Body of pancreas (tissue), 4 donors: ENCODE measurements at regions not wholly inside any gene's neighbourhood (a gene's known extent, or its start where the extent isn't known, plus 50 kb on each side); places are given as distances from the start of the nearest gene placed in this dataset.

Experiments
- ATAC-seq: fragments of 150-250 bp; one replicate; pipeline ENCODE4 v1.9.1; 2016
- DNase-seq, 4 donors: peaks; one replicate each; pipeline ENCODE4 v3.0.0-alpha.2; 2019
- H3K27ac ChIP-seq, 4 donors: fragments of 200-600 bp; sonication (generic); 1 replicate in 3 of 4; 2 replicates in 1 of 4; pipeline versions ENCODE4 v1.5.1 to v1.6.1; 2016 to 2019; ENCODE audit warnings: mild to moderate bottlenecking in 1 of 4, mixed read lengths in 1 of 4, moderate library complexity in 1 of 4
- H3K27me3 ChIP-seq, 2 donors: fragments of 200-600 bp; sonication (generic); one replicate each; pipeline ENCODE4 v1.6.0; 2016; ENCODE audit warnings: mild to moderate bottlenecking in 1 of 2
- H3K36me3 ChIP-seq, 2 donors: fragments of 200-600 bp; sonication (generic); replicated peaks in 1 of 2; 2 replicates each; pipeline ENCODE4 v1.5.1; 2016; ENCODE audit warnings: low read depth in 2 of 2; ENCODE audit not compliant: insufficient read depth in 1 of 2
- H3K4me1 ChIP-seq: fragments of 200-600 bp; sonication (generic); one replicate; pipeline ENCODE4 v1.6.0; 2016
- H3K4me3 ChIP-seq, 2 donors: fragments of 200-600 bp; sonication (generic); 1 replicate in 1 of 2; 2 replicates in 1 of 2; pipeline ENCODE4 v1.5.1; 2016 to 2019
- H3K9me3 ChIP-seq, 3 donors: fragments of 200-600 bp; sonication (generic); 1 replicate in 2 of 3; 2 replicates in 1 of 3; pipeline ENCODE4 v1.5.1; 2016
- POLR2A ChIP-seq, 3 donors: fragments of 450-650 bp; IDR thresholded peaks; one replicate each; pipeline ENCODE4 v1.6.1; 2016; ENCODE audit warnings: antibody characterized with exemption in 3 of 3, mild to moderate bottlenecking in 2 of 3
- WGBS, 2 donors: methylation state at CpG; one replicate each; pipeline ENCODE4 v1.1.5; 2017; 5-methylcytosine and 5-hydroxymethylcytosine counted together
- intact Hi-C: fragments of 100-400 bp; cut with DNase I; formaldehyde crosslinking; loops from one replicate; pipeline ENCODE4 v1.15.1; 2023
- TF ChIP-seq, protein P1 (sequence below), 7 experiments: fragments of 450-650 bp in 4 of 7; fragments of 200-600 bp in 3 of 7; sonication (generic) in 3 of 7; IDR thresholded peaks; one replicate each; pipeline ENCODE4 v1.5.1; 2016 to 2019; ENCODE audit warnings: antibody characterized with exemption in 7 of 7

DNA sequence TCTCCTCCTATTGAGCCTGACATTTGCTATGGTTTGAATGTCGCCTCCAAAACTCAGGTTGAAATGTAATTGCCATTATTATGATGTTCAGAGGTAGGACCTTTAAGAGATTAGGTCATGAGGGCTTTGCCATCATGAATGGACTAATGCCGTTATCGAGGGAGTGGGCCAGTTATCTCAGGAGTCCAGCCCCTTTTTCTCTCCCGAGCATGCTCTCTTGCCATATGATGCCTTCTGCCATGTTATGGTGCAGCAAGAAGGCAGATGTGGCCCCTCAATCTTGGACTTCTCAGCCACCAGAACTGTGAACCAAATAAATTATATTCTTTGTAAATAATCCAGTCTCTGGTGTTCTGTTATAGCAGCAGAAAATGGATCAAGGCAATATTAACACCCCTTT lies 323.5 kb downstream of the RRAGC start:
- intact Hi-C loops, result no loop called here
- TF ChIP-seq, protein P1, sequence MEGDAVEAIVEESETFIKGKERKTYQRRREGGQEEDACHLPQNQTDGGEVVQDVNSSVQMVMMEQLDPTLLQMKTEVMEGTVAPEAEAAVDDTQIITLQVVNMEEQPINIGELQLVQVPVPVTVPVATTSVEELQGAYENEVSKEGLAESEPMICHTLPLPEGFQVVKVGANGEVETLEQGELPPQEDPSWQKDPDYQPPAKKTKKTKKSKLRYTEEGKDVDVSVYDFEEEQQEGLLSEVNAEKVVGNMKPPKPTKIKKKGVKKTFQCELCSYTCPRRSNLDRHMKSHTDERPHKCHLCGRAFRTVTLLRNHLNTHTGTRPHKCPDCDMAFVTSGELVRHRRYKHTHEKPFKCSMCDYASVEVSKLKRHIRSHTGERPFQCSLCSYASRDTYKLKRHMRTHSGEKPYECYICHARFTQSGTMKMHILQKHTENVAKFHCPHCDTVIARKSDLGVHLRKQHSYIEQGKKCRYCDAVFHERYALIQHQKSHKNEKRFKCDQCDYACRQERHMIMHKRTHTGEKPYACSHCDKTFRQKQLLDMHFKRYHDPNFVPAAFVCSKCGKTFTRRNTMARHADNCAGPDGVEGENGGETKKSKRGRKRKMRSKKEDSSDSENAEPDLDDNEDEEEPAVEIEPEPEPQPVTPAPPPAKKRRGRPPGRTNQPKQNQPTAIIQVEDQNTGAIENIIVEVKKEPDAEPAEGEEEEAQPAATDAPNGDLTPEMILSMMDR (IDR thresholded peaks at IDR 0.05), result no peak
- no peak for TF ChIP-seq POLR2A (IDR thresholded peaks at IDR 0.05)
- ATAC-seq, result no peak

GRCh38 chr1:38534473-38534823 lies 325.1 kb downstream of the RRAGC start:
- Histone ChIP-seq H3K4me1 (no peaks in the 10 kb centered on the region), H3K9me3 (no peaks in the 10 kb centered on the region), H3K27me3 (no peaks in the 10 kb centered on the region), H3K36me3 (no peaks in the 10 kb centered on the region), H3K4me3 (no peak overlapping the region), H3K27ac (no peak overlapping the region)
- ATAC-seq, result no peak
- intact Hi-C loops, result no loop called here
- TF ChIP-seq, protein P1 (IDR thresholded peaks at IDR 0.05), result no peak
- no peak for TF ChIP-seq POLR2A (IDR thresholded peaks at IDR 0.05)
- DNase-seq, result no peak
- WGBS, 2 donors, result 70 to 85% methylated on average over 7 of the region's 7 CpGs

More for the DNA sequence above, 323.5 kb downstream of the RRAGC start:
- H3K27ac ChIP-seq, result no peak overlapping the region
- no peak overlapping the region for H3K4me3 ChIP-seq
- no peak for DNase-seq
- WGBS, 2 donors, result 59 to 67% methylated on average over 4 of the region's 4 CpGs
- H3K36me3 ChIP-seq, result no peaks in the 10 kb centered on the region
- H3K9me3 ChIP-seq, result no peaks in the 10 kb centered on the region
- H3K4me1 ChIP-seq, result no peaks in the 10 kb centered on the region
- H3K27me3 ChIP-seq, result no peaks in the 10 kb centered on the region

DNA sequence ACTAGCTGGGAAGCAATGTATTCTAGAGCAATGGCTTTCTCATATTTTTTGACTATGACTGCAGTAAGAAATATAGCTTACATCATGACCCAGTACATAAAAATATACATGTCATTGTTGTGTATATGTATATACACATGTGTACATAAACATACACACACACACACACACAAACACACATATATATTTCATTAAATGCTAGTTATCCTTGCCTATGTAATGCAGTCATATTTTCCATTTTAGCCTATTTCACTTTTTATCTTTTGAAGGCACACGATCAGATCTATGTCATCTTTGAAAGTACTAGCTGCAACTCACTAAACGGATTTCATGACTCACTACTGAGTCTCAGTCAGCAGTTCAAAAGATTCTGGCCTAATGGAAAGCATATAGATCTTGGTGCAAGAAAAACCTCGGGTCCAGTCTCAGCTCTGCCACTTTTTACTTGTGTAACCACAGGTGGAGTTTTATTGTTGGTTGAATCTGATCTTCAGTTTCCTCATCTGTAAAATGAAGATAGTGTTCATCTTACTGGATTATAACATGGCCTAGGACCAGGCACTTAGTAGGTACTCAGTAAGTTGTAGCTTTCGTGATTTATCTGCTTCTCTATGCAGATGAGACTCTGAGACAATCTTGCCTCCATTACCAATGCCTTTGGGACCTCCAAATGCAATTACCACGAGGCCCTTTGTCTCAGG lies 325.6 kb downstream of the RRAGC start:
- no peak for DNase-seq
- TF ChIP-seq POLR2A (IDR thresholded peaks at IDR 0.05), result no peak
- TF ChIP-seq, protein P1 (IDR thresholded peaks at IDR 0.05), result no peak
- WGBS, 2 donors, result 35 to 49% methylated on average over 5 of the region's 5 CpGs
- H3K27ac ChIP-seq, result no peak overlapping the region
- no peak overlapping the region for H3K4me3 ChIP-seq
- intact Hi-C loops, result no loop called here
- no peaks in the 10 kb centered on the region for H3K9me3 ChIP-seq
- H3K27me3 ChIP-seq, result no peaks in the 10 kb centered on the region
- no peaks in the 10 kb centered on the region for H3K4me1 ChIP-seq
- no peak for ATAC-seq
- no peaks in the 10 kb centered on the region for H3K36me3 ChIP-seq

DNA sequence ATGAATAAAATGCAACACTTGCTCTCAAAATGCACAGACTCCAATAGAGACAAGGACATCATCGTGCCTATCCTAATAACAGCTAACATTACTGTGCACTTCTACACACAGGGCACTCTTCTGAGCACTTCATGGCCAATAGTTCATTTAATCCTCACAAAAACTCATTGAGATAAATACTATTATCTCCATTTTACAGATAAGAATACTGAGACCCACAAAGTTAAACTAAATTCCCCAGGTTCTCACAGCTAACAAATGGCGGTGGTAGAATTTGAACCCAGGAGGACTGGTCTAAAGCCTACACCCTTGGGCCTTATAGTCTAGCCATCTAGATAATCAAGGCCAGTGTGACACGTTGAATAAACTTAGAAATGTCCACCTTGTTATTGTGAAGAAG lies 328.6 kb downstream of the RRAGC start:
- 81 to 88% methylated on average over 3 of the region's 3 CpGs for WGBS, 2 donors
- Histone ChIP-seq H3K36me3 (no peaks in the 10 kb centered on the region), H3K9me3 (no peaks in the 10 kb centered on the region), H3K27me3 (no peaks in the 10 kb centered on the region), H3K27ac (no peak overlapping the region), H3K4me3 (no peak overlapping the region), H3K4me1 (no peaks in the 10 kb centered on the region)
- TF ChIP-seq POLR2A (IDR thresholded peaks at IDR 0.05), result no peak
- TF ChIP-seq, protein P1 (IDR thresholded peaks at IDR 0.05), result no peak
- intact Hi-C loops, result no loop called here
- DNase-seq (no peak), ATAC-seq (no peak)

DNA sequence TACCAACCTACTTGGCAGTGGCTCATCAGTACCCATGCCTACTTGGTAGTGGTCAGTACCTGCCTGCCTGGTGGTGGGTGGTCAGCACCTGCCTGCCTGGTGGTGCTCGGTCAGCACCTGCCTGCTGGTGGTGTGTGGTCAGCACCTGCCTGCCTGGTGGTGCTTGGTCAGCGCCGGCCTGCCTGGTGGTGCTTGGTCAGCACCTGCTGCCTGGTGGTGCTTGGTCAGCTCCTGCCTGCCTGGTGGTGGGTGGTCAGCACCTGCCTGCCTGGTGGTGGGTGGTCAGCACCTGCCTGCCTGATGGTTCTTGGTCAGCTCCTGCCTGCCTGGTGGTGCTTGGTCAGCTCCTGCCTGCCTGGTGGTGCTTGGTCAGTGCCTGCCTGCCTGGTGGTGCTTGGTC lies 329.6 kb downstream of the RRAGC start:
- intact Hi-C loops, result no loop called here
- no peak for ATAC-seq
- DNase-seq, result no peak
- Histone ChIP-seq H3K27me3 (no peaks in the 10 kb centered on the region), H3K36me3 (no peaks in the 10 kb centered on the region), H3K4me1 (no peaks in the 10 kb centered on the region), H3K4me3 (no peak overlapping the region), H3K27ac (no peak overlapping the region), H3K9me3 (no peaks in the 10 kb centered on the region)
- 100% methylated on average over 3 of the region's 3 CpGs; no CpG with 5 or more reads in 1 of the 2 donors for WGBS, 2 donors
- TF ChIP-seq, protein P1 (IDR thresholded peaks at IDR 0.05), result no peak
- no peak for TF ChIP-seq POLR2A (IDR thresholded peaks at IDR 0.05)
